ENCODE measurements at regions not wholly inside any gene's neighbourhood (a gene's known extent, or its start where the extent isn't known, plus 50 kb on each side); places are given as distances from the start of the nearest gene placed in this dataset.

- Histone ChIP-seq H3K79me2 (ENCODE audit: low read length) (no peaks in the 10 kb centered on the region), H3K4me1 (ENCODE audit: low read length) (no peaks in the 10 kb centered on the region), H2AFZ (ENCODE audit: low read length) (no peak overlapping the region), H3K4me3 (ENCODE audit: low read length) (no peak overlapping the region), H3K9me2 (replicated peaks; ENCODE audit: insufficient read depth, low read length) (no peaks in the 10 kb centered on the region), H3K9me3 (replicated peaks; ENCODE audit: insufficient read depth, low read length) (no peaks in the 10 kb centered on the region), H3K36me3 (replicated peaks; ENCODE audit: insufficient read depth, low read length) (no peaks in the 10 kb centered on the region), H3F3A (ENCODE audit: insufficient read depth, low read length) (no peaks in the 10 kb centered on the region), H3K4me2 (ENCODE audit: low read depth, low read length) (no peak overlapping the region), H3K9ac (ENCODE audit: low read length) (no peak overlapping the region), H4K20me1 (ENCODE audit: insufficient read depth, low read length) (no peaks in the 10 kb centered on the region), H3K27me3 (replicated peaks; ENCODE audit: insufficient read depth, low read length) (no peaks in the 10 kb centered on the region), H3K27ac (ENCODE audit: low read length) (no peak overlapping the region)
- no peak for DNase-seq
- no peak for TF ChIP-seq EZH2phosphoT487 (IDR thresholded peaks at IDR 0.05; ENCODE audit: low read length)
- no peak for TF ChIP-seq EZH2 (optimal IDR thresholded peaks at IDR 0.05; ENCODE audit: low read depth, low read length)
- no peak for TF ChIP-seq CTCF (IDR thresholded peaks at IDR 0.05; ENCODE audit: low read length)
Measured at GRCh38 chr18:55884498-55884897, 296.5 kb upstream of the TCF4 start.

GRCh38 chr18:55880617-55881016 is 292.6 kb upstream of the TCF4 start:
- Histone ChIP-seq H4K20me1 (ENCODE audit: insufficient read depth, low read length) (no peaks in the 10 kb centered on the region), H3K4me1 (ENCODE audit: low read length) (no peaks in the 10 kb centered on the region), H3K4me3 (ENCODE audit: low read length) (no peak overlapping the region), H3K79me2 (ENCODE audit: low read length) (no peaks in the 10 kb centered on the region), H3K27me3 (replicated peaks; ENCODE audit: insufficient read depth, low read length) (no peaks in the 10 kb centered on the region), H3K27ac (ENCODE audit: low read length) (no peak overlapping the region), H3K9me2 (replicated peaks; ENCODE audit: insufficient read depth, low read length) (no peaks in the 10 kb centered on the region), H3K36me3 (replicated peaks; ENCODE audit: insufficient read depth, low read length) (no peaks in the 10 kb centered on the region), H3K4me2 (ENCODE audit: low read depth, low read length) (no peak overlapping the region), H3F3A (ENCODE audit: insufficient read depth, low read length) (no peaks in the 10 kb centered on the region), H3K9ac (ENCODE audit: low read length) (no peak overlapping the region), H2AFZ (ENCODE audit: low read length) (no peak overlapping the region), H3K9me3 (replicated peaks; ENCODE audit: insufficient read depth, low read length) (no peaks in the 10 kb centered on the region)
- TF ChIP-seq EZH2 (optimal IDR thresholded peaks at IDR 0.05; ENCODE audit: low read depth, low read length) (no peak), EZH2phosphoT487 (IDR thresholded peaks at IDR 0.05; ENCODE audit: low read length) (no peak), CTCF (IDR thresholded peaks at IDR 0.05; ENCODE audit: low read length) (no peak)
- DNase-seq: no peak

- H3K27me3 ChIP-seq (replicated peaks; ENCODE audit: insufficient read depth, low read length): no peaks in the 10 kb centered on the region
- H3K9me3 ChIP-seq (replicated peaks; ENCODE audit: insufficient read depth, low read length): no peaks in the 10 kb centered on the region
- no peak overlapping the region for H3K27ac ChIP-seq (ENCODE audit: low read length)
- no peak overlapping the region for H3K4me2 ChIP-seq (ENCODE audit: low read depth, low read length)
- no peaks in the 10 kb centered on the region for H3K36me3 ChIP-seq (replicated peaks; ENCODE audit: insufficient read depth, low read length)
- H3K9me2 ChIP-seq (replicated peaks; ENCODE audit: insufficient read depth, low read length): no peaks in the 10 kb centered on the region
- H3F3A ChIP-seq (ENCODE audit: insufficient read depth, low read length): no peaks in the 10 kb centered on the region
- H4K20me1 ChIP-seq (ENCODE audit: insufficient read depth, low read length): no peaks in the 10 kb centered on the region
- no peak overlapping the region for H2AFZ ChIP-seq (ENCODE audit: low read length)
- TF ChIP-seq EZH2phosphoT487 (IDR thresholded peaks at IDR 0.05; ENCODE audit: low read length) (no peak), EZH2 (optimal IDR thresholded peaks at IDR 0.05; ENCODE audit: low read depth, low read length) (no peak), CTCF (IDR thresholded peaks at IDR 0.05; ENCODE audit: low read length) (no peak)
- H3K4me1 ChIP-seq (ENCODE audit: low read length): no peaks in the 10 kb centered on the region
- DNase-seq: no peak
- no peaks in the 10 kb centered on the region for H3K79me2 ChIP-seq (ENCODE audit: low read length)
- no peak overlapping the region for H3K9ac ChIP-seq (ENCODE audit: low read length)
- H3K4me3 ChIP-seq (ENCODE audit: low read length): no peak overlapping the region
Measured at GRCh38 chr18:55879331-55879730, 291.3 kb upstream of the TCF4 start.

Measured in MM.1S (cell line).